Natural killer cell treated with Interleukin-12 subunit alpha and Interleukin-12 subunit beta and Interleukin-15 and Interleukin-18, amount 100 ng/mL, for 72 hours (primary cell): ENCODE measurements at regions not wholly inside any gene's neighbourhood (a gene's known extent, or its start where the extent isn't known, plus 50 kb on each side); places are given as distances from the start of the nearest gene placed in this dataset.
A peak's percentile ranks its signal among the peaks of the same experiment; 100 is the strongest.

ENCODE experiments used
- ATAC-seq, 2 donors: fragments of 150-1000 bp; cut with Tn5 transposase in 1 of 2; sonication (Bioruptor Pico), chemical (Tn5 transposase) in 1 of 2; 2 replicates each; pipeline ENCODE4 v1.10.0; 2021
- DNase-seq: peaks from one replicate; pipeline ENCODE4 v3.0.0; 2022; ENCODE audit warnings: low spot score
- H3K27ac Mint-ChIP-seq, 2 donors: 1 replicate in 1 of 2; 2 replicates in 1 of 2; pipeline ENCODE4 v1.8.0; 2022; ENCODE audit warnings: mixed read lengths in 2 of 2, mild to moderate bottlenecking in 1 of 2, moderate library complexity in 1 of 2
- H3K27me3 Mint-ChIP-seq, 2 donors: 1 replicate in 1 of 2; 2 replicates in 1 of 2; pipeline ENCODE4 v1.8.0; 2022; ENCODE audit warnings: mixed read lengths in 2 of 2
- H3K36me3 Mint-ChIP-seq: one replicate; pipeline ENCODE4 v1.8.0; 2022; ENCODE audit warnings: mixed read lengths
- H3K4me1 Mint-ChIP-seq, 2 donors: 1 replicate in 1 of 2; 2 replicates in 1 of 2; pipeline ENCODE4 v1.8.0; 2022; ENCODE audit warnings: low read depth in 2 of 2, mixed read lengths in 2 of 2, mild to moderate bottlenecking in 1 of 2
- H3K4me3 Mint-ChIP-seq: one replicate; pipeline ENCODE4 v1.8.0; 2022; ENCODE audit warnings: mixed read lengths
- H3K9me3 Mint-ChIP-seq: 2 replicates; pipeline ENCODE4 v1.8.0; 2022; ENCODE audit warnings: mixed read lengths

GRCh38 chr2:67669766-67670165 is 272.6 kb downstream of the ETAA1 start:
- ATAC-seq (no peak), DNase-seq (no peak)
- H3K27me3 Mint-ChIP-seq, result no peaks in the 10 kb centered on the region
- H3K4me1 Mint-ChIP-seq, result no peaks in the 10 kb centered on the region
- H3K4me3 Mint-ChIP-seq, result no peak overlapping the region
- no peaks in the 10 kb centered on the region for H3K9me3 Mint-ChIP-seq
- no peak overlapping the region for H3K27ac Mint-ChIP-seq
- no peaks in the 10 kb centered on the region for H3K36me3 Mint-ChIP-seq

GRCh38 chr2:67670747-67671183 is 273.6 kb downstream of the ETAA1 start:
- ATAC-seq, result no peak
- H3K4me3 Mint-ChIP-seq, result no peak overlapping the region
- no peaks in the 10 kb centered on the region for H3K9me3 Mint-ChIP-seq

GRCh38 chr2:67671464-67672450 is 274.6 kb downstream of the ETAA1 start:
- no peak overlapping the region for H3K4me3 Mint-ChIP-seq
- H3K27ac Mint-ChIP-seq, result no peak overlapping the region
- peak in 1 of 2 donors; percentile 36 for ATAC-seq
- no peaks in the 10 kb centered on the region for H3K4me1 Mint-ChIP-seq
- no peak for DNase-seq
- no peaks in the 10 kb centered on the region for H3K36me3 Mint-ChIP-seq
- H3K9me3 Mint-ChIP-seq, result no peaks in the 10 kb centered on the region
- H3K27me3 Mint-ChIP-seq, result no peaks in the 10 kb centered on the region

More at GRCh38 chr2:67670747-67671183, 273.6 kb downstream of the ETAA1 start:
- Mint-ChIP-seq H3K27ac (no peak overlapping the region), H3K36me3 (no peaks in the 10 kb centered on the region), H3K27me3 (no peaks in the 10 kb centered on the region), H3K4me1 (no peaks in the 10 kb centered on the region)
- no peak for DNase-seq

- no peak overlapping the region for H3K27ac Mint-ChIP-seq
Measured at GRCh38 chr2:67674668-67675067, 277.5 kb downstream of the ETAA1 start.

GRCh38 chr2:67684991-67685390 is 287.9 kb downstream of the ETAA1 start:
- H3K27me3 Mint-ChIP-seq, result peaks cover 0 to 7% of the 10 kb centered on the region in 2 donors
- no peak overlapping the region for H3K4me3 Mint-ChIP-seq
- peaks cover 16 to 22% of the 10 kb centered on the region in 2 donors for H3K4me1 Mint-ChIP-seq

More at GRCh38 chr2:67674668-67675067, 277.5 kb downstream of the ETAA1 start:
- H3K4me3 Mint-ChIP-seq, result no peak overlapping the region
- no peaks in the 10 kb centered on the region for H3K4me1 Mint-ChIP-seq
- ATAC-seq (no peak), DNase-seq (no peak)
- no peaks in the 10 kb centered on the region for H3K36me3 Mint-ChIP-seq
- peaks cover 2 to 6% of the 10 kb centered on the region in 2 donors for H3K27me3 Mint-ChIP-seq
- peaks cover 4% of the 10 kb centered on the region for H3K9me3 Mint-ChIP-seq

GRCh38 chr2:67686254-67686653 is 289.1 kb downstream of the ETAA1 start:
- H3K27ac Mint-ChIP-seq, result no peak overlapping the region
- H3K9me3 Mint-ChIP-seq, result peaks cover 3% of the 10 kb centered on the region
- no peak overlapping the region for H3K4me3 Mint-ChIP-seq
- no peak for DNase-seq
- no peaks in the 10 kb centered on the region for H3K36me3 Mint-ChIP-seq
- no peak for ATAC-seq
- H3K27me3 Mint-ChIP-seq, result peaks cover 0 to 7% of the 10 kb centered on the region in 2 donors
- H3K4me1 Mint-ChIP-seq, result peaks cover 16 to 25% of the 10 kb centered on the region in 2 donors

More at GRCh38 chr2:67684991-67685390, 287.9 kb downstream of the ETAA1 start:
- ATAC-seq (no peak), DNase-seq (no peak)
- Mint-ChIP-seq H3K9me3 (peaks cover 3% of the 10 kb centered on the region), H3K27ac (no peak overlapping the region), H3K36me3 (no peaks in the 10 kb centered on the region)

- Mint-ChIP-seq H3K36me3 (peaks cover 9% of the 10 kb centered on the region), H3K4me1 (peaks cover 16 to 33% of the 10 kb centered on the region in 2 donors), H3K27me3 (peaks cover 0 to 7% of the 10 kb centered on the region in 2 donors), H3K9me3 (peaks cover 3% of the 10 kb centered on the region), H3K4me3 (peak overlapping the region; percentile 31), H3K27ac (peak overlapping the region; percentile 70 to 81)
- DNase-seq (no peak), ATAC-seq (peak; percentile 78 to 85)
Measured at GRCh38 chr2:67689186-67689585, 292.1 kb downstream of the ETAA1 start.

GRCh38 chr2:67689651-67690050 is 292.5 kb downstream of the ETAA1 start:
- peaks cover 3% of the 10 kb centered on the region for H3K9me3 Mint-ChIP-seq
- H3K36me3 Mint-ChIP-seq, result peaks cover 9% of the 10 kb centered on the region
- peak overlapping the region; percentile 70 to 81 for H3K27ac Mint-ChIP-seq
- peaks cover 18 to 36% of the 10 kb centered on the region in 2 donors for H3K4me1 Mint-ChIP-seq
- H3K4me3 Mint-ChIP-seq, result peak overlapping the region; percentile 31
- ATAC-seq, result no peak
- peaks cover 0 to 7% of the 10 kb centered on the region in 2 donors for H3K27me3 Mint-ChIP-seq
- no peak for DNase-seq

GRCh38 chr2:67694445-67694844 is 297.3 kb downstream of the ETAA1 start:
- peaks cover 0 to 7% of the 10 kb centered on the region in 2 donors for H3K27me3 Mint-ChIP-seq
- DNase-seq (no peak), ATAC-seq (no peak)
- no peaks in the 10 kb centered on the region for H3K9me3 Mint-ChIP-seq
- H3K27ac Mint-ChIP-seq, result no peak overlapping the region
- H3K4me3 Mint-ChIP-seq, result no peak overlapping the region
- H3K4me1 Mint-ChIP-seq, result peaks cover 8 to 33% of the 10 kb centered on the region in 2 donors
- peaks cover 9% of the 10 kb centered on the region for H3K36me3 Mint-ChIP-seq

- Mint-ChIP-seq H3K27me3 (peaks cover 0 to 8% of the 10 kb centered on the region in 2 donors), H3K27ac (no peak overlapping the region), H3K4me3 (no peak overlapping the region), H3K36me3 (no peaks in the 10 kb centered on the region), H3K4me1 (peaks cover 0 to under 1% of the 10 kb centered on the region in 2 donors), H3K9me3 (no peaks in the 10 kb centered on the region)
- DNase-seq (no peak), ATAC-seq (no peak)
Measured at GRCh38 chr2:67701011-67701410, 303.9 kb downstream of the ETAA1 start.

GRCh38 chr2:67702284-67702683 is 305.2 kb downstream of the ETAA1 start:
- ATAC-seq (no peak), DNase-seq (no peak)
- H3K36me3 Mint-ChIP-seq, result no peaks in the 10 kb centered on the region
- H3K27me3 Mint-ChIP-seq, result peaks cover 0 to 13% of the 10 kb centered on the region in 2 donors
- no peak overlapping the region for H3K4me3 Mint-ChIP-seq
- no peak overlapping the region for H3K27ac Mint-ChIP-seq
- H3K4me1 Mint-ChIP-seq, result no peaks in the 10 kb centered on the region
- H3K9me3 Mint-ChIP-seq, result no peaks in the 10 kb centered on the region

- ATAC-seq (no peak), DNase-seq (no peak)
- Mint-ChIP-seq H3K27ac (no peak overlapping the region), H3K4me1 (no peaks in the 10 kb centered on the region), H3K4me3 (no peak overlapping the region), H3K27me3 (peaks cover 0 to 13% of the 10 kb centered on the region in 2 donors), H3K9me3 (no peaks in the 10 kb centered on the region), H3K36me3 (no peaks in the 10 kb centered on the region)
Measured at GRCh38 chr2:67702937-67703336, 305.8 kb downstream of the ETAA1 start.

- DNase-seq (no peak), ATAC-seq (no peak)
- Mint-ChIP-seq H3K36me3 (no peaks in the 10 kb centered on the region), H3K27me3 (peaks cover 0 to 13% of the 10 kb centered on the region in 2 donors), H3K27ac (no peak overlapping the region), H3K4me3 (no peak overlapping the region), H3K9me3 (no peaks in the 10 kb centered on the region), H3K4me1 (no peaks in the 10 kb centered on the region)
Measured at GRCh38 chr2:67706082-67706481, 308.9 kb downstream of the ETAA1 start.

- Mint-ChIP-seq H3K27me3 (peaks cover 3 to 13% of the 10 kb centered on the region in 2 donors), H3K4me3 (no peak overlapping the region), H3K36me3 (no peaks in the 10 kb centered on the region), H3K27ac (no peak overlapping the region), H3K9me3 (no peaks in the 10 kb centered on the region), H3K4me1 (no peaks in the 10 kb centered on the region)
- no peak for DNase-seq
- no peak for ATAC-seq
Measured at GRCh38 chr2:67707896-67708295, 310.8 kb downstream of the ETAA1 start.
